MCF 10A (cell line): ENCODE measurements at regions not wholly inside any gene's neighbourhood (a gene's known extent, or its start where the extent isn't known, plus 50 kb on each side); places are given as distances from the start of the nearest gene placed in this dataset.

Experiments
- BruUV-seq: library from RNA; stranded (reverse); fragments of 400-500 nt; replicated peaks from 2 replicates; lab custom pipeline; 2021; lab: Mats Ljungman, UMichigan
- CTCF ChIA-PET: fragments of 300-600 bp; sonication (Branson Sonifier 250); formaldehyde crosslinking; extraction: SDS; loops from one replicate; lab custom pipeline; 2021; ENCODE audit warnings: antibody characterized with exemption, inconsistent platforms; lab: Yijun Ruan, JAX
- POLR2A ChIA-PET: fragments of 300-600, 350-650 bp; sonication (Branson Sonifier 250); formaldehyde crosslinking; extraction: SDS; loops from one replicate; lab custom pipeline; 2020; ENCODE audit warnings: antibody characterized with exemption, inconsistent platforms; lab: Yijun Ruan, JAX
- DNase-seq: peaks from one replicate; pipeline ENCODE4 v3.0.0-alpha.2; 2018; ENCODE audit not compliant: unreplicated experiment
- H3K27ac Mint-ChIP-seq: one replicate; pipeline ENCODE4 v1.8.0; 2022; ENCODE audit warnings: mild to moderate bottlenecking, low read depth, mixed read lengths; ENCODE audit not compliant: unreplicated experiment
- H3K27me3 Mint-ChIP-seq: one replicate; pipeline ENCODE4 v1.8.0; 2022; ENCODE audit warnings: mixed read lengths; ENCODE audit not compliant: insufficient read depth, unreplicated experiment
- H3K36me3 Mint-ChIP-seq: one replicate; pipeline ENCODE4 v1.8.0; 2022; ENCODE audit warnings: mild to moderate bottlenecking, moderate library complexity, mixed read lengths; ENCODE audit not compliant: insufficient read depth, unreplicated experiment
- H3K4me1 Mint-ChIP-seq: one replicate; pipeline ENCODE4 v1.8.0; 2022; ENCODE audit warnings: mixed read lengths; ENCODE audit not compliant: insufficient read depth, unreplicated experiment
- H3K4me3 Mint-ChIP-seq: one replicate; pipeline ENCODE4 v1.8.0; 2022; ENCODE audit warnings: mild to moderate bottlenecking, moderate library complexity, mixed read lengths; ENCODE audit not compliant: unreplicated experiment
- H3K9me3 Mint-ChIP-seq: one replicate; pipeline ENCODE4 v1.8.0; 2022; ENCODE audit warnings: mixed read lengths; ENCODE audit not compliant: unreplicated experiment
- CTCF ChIP-seq: fragments of 200-600 bp; IDR thresholded peaks from one replicate; pipeline ENCODE4 v1.8.0; 2022; ENCODE audit warnings: antibody characterized with exemption, mild to moderate bottlenecking; ENCODE audit not compliant: unreplicated experiment
- intact Hi-C: fragments of 100-400 bp; cut with micrococcal nuclease; formaldehyde crosslinking; loops from 2 replicates; pipeline ENCODE4 v1.14.1; 2022

- DNase-seq, result no peak
- Mint-ChIP-seq H3K27me3 (peaks cover 73% of the 10 kb centered on the region), H3K4me1 (no peaks in the 10 kb centered on the region), H3K9me3 (no peaks in the 10 kb centered on the region), H3K27ac (no peak overlapping the region), H3K36me3 (no peaks in the 10 kb centered on the region), H3K4me3 (no peak overlapping the region)
- TF ChIP-seq CTCF, result no peak
- ChIA-PET CTCF (interaction anchor here (0.9 kb wide), 1 partner anchor 163 kb away, joined by 3 read pairs; no protein-coding TSS in a partner anchor), POLR2A (no interaction called here)
- intact Hi-C loops, result no loop called here
- no TSS peak for BruUV-seq
These were observed 51.2 kb upstream of the GPR31 start for GRCh38 chr6:167208819-167209576.

- no peaks in the 10 kb centered on the region for H3K36me3 Mint-ChIP-seq
- no peaks in the 10 kb centered on the region for H3K4me1 Mint-ChIP-seq
- DNase-seq, result no peak
- H3K9me3 Mint-ChIP-seq, result no peaks in the 10 kb centered on the region
- peaks cover 73% of the 10 kb centered on the region for H3K27me3 Mint-ChIP-seq
- intact Hi-C loops, result no loop called here
- CTCF ChIA-PET, result interaction anchor here (0.9 kb wide), 1 partner anchor 163 kb away, joined by 3 read pairs; no protein-coding TSS in a partner anchor
- no TSS peak for BruUV-seq
- POLR2A ChIA-PET, result no interaction called here
- H3K27ac Mint-ChIP-seq, result no peak overlapping the region
- no peak overlapping the region for H3K4me3 Mint-ChIP-seq
- TF ChIP-seq CTCF, result no peak
These were observed 51.8 kb upstream of the GPR31 start for GRCh38 chr6:167209577-167209975.

GRCh38 chr6:167210375-167211294 is 52.9 kb upstream of the GPR31 start:
- no peak for TF ChIP-seq CTCF
- ChIA-PET CTCF (interaction anchor here (0.6 to 0.7 kb wide), 2 partner anchors 943 to 983 kb away, joined by 3 to 4 read pairs; no protein-coding TSS in a partner anchor), POLR2A (no interaction called here)
- no peak overlapping the region for H3K27ac Mint-ChIP-seq
- BruUV-seq, result no TSS peak
- DNase-seq, result no peak
- H3K4me1 Mint-ChIP-seq, result no peaks in the 10 kb centered on the region
- intact Hi-C loops, result loop anchor here (10.0 kb wide), 1 partner anchor 144 kb away; no protein-coding TSS in a partner anchor
- no peak overlapping the region for H3K4me3 Mint-ChIP-seq
- no peaks in the 10 kb centered on the region for H3K36me3 Mint-ChIP-seq
- no peaks in the 10 kb centered on the region for H3K9me3 Mint-ChIP-seq
- H3K27me3 Mint-ChIP-seq, result peaks cover 73% of the 10 kb centered on the region

GRCh38 chr6:167211295-167211648 is 53.5 kb upstream of the GPR31 start:
- H3K36me3 Mint-ChIP-seq, result no peaks in the 10 kb centered on the region
- no peaks in the 10 kb centered on the region for H3K4me1 Mint-ChIP-seq
- no peak for TF ChIP-seq CTCF
- intact Hi-C loops, result loop anchor here (10.0 kb wide), 1 partner anchor 144 kb away; no protein-coding TSS in a partner anchor
- H3K27me3 Mint-ChIP-seq, result peaks cover 67% of the 10 kb centered on the region
- ChIA-PET POLR2A (no interaction called here), CTCF (interaction anchor here (0.6 to 0.7 kb wide), 2 partner anchors 942 to 982 kb away, joined by 3 to 4 read pairs; no protein-coding TSS in a partner anchor)
- no peak for DNase-seq
- H3K9me3 Mint-ChIP-seq, result no peaks in the 10 kb centered on the region
- H3K27ac Mint-ChIP-seq, result no peak overlapping the region
- H3K4me3 Mint-ChIP-seq, result no peak overlapping the region
- no TSS peak for BruUV-seq
